Hematopoietic multipotent progenitor cell treated with erythropoietin and hydrocortisone succinate and interleukin-3 and kit ligand, for 6 days (in vitro differentiated cells): ENCODE measurements at regions not wholly inside any gene's neighbourhood (a gene's known extent, or its start where the extent isn't known, plus 50 kb on each side); places are given as distances from the start of the nearest gene placed in this dataset.

Experiments used
- DNase-seq: peaks from one replicate; pipeline ENCODE4 v3.0.0-alpha.2; 2015

DNA sequence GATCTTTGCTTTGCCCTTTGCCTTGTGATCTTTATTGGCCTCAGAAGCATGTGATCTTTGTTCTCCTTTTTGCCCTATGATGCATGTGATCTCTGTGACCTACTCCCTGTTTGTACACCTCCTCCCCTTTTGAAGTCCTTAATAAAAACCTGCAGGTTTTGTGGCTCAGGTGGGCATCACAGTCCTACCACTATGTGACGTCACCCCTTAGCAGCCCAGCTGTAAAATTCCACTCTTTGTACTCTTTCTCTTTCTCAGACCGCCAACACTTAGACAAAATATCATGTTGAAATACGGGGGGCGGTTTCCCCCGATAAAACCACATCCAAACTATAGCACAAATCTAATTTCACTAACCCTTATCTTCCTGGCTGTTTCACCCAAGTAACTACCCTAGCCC is 76.7 kb upstream of the RAPGEF4 start:
- no peak for DNase-seq

DNA sequence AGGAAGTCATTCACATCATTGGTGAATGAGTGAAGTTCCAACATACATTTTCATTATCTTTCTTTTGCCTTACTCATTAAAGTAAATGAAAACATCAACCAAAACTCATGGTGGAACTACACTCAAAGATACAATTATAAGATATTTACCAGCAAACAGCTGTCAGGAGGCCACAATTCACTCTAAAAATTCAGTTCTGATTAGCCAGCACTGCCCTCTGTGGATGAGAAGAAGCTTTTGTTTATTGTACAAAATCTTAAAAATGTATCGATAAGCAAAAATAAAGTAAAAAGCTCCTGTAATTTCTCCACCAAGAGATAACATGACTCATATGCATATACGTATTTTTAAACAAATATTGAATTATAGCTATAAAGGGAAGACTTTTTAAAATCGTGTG is 73.5 kb upstream of the RAPGEF4 start:
- DNase-seq: no peak

DNA sequence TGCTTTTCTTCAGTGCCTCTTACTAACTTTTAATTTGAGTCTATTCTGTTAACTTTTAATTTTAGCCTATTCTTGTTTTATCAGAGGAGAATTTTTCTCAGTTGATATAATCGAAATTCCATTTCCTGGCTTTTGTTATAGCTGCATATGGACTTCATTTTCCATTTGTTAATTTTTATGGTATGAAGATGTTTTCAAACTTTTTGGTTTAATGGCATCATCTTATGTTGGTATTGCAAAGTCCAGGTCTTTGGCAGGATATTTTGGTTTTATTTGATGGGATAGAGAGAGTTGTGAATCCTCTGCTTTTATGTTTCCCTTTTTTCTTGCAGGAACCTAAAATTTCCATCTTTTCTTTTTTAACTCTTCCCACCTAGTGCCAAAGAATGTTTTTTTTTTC is 70.9 kb upstream of the RAPGEF4 start:
- DNase-seq: no peak

DNA sequence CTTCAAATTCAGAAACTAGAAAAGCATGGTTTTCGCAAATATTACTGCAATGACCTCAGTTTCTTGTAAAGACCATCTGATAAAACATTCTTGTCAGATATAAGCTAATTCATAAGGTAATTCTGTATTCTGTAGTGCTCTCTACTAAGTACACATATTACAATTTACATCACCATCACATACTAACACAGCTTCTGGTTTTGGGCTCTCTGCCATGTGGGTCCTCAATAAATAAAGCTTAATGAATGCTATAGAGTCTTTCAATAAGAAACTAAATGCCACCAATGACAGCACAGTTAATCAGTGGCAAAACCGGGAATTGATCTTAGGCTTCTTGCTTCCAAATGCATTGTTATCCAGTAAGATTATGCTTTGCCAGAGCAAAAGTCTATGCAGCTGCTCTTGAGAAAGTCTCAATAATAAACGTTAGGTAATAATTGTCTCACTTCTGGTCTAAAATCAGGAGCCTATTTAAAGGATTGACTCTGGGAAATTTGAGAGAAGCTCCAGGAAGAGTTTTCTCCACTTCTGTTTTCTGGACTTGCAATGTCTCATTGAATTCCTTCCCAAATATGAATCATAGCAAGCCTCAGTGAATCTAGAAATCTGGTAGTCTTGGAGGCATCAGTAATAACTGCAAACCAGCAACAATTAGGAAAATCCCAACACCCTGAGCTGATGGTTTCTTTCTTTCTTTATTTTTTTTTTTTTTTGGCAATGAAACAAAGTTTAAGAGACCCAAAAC is 67.9 kb upstream of the RAPGEF4 start:
- DNase-seq: no peak

DNA sequence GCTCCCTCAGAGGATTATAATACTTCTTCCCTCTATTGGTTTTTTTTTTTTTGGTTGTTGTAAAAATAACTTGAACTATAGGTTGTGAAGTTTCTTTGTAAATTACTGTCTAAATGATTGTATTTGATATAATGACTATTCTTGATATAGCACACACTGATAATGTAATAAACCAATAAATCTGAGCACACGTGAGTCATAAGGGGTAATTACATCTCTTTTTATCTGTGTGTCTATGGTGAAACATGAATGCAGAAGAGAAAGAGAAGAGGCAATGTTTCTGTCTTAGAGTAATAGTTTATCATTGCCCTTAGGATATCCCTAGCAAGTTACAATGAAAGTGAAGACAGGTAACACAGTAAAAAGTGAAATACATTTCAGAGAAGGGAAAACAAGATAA is 64.1 kb upstream of the RAPGEF4 start:
- no peak for DNase-seq

DNA sequence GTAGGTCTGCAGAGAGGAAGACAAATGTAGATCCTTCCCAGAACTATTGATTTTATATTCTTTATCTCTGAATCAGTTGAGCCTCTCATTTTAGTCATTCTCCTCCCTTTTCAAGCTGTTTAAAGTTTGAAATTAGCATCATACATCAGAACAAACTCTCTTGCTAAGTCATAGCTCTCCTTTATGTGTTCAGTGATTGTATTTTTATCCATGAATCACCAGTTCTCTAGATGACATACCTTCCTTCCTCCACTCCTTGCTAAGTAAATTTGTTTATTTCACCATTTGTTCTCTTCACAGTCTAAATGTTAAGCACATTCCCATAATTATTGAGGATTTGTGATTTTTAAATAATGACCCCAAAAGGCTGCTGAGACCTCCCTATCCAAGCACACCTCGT is 63.5 kb upstream of the RAPGEF4 start:
- no peak for DNase-seq

DNA sequence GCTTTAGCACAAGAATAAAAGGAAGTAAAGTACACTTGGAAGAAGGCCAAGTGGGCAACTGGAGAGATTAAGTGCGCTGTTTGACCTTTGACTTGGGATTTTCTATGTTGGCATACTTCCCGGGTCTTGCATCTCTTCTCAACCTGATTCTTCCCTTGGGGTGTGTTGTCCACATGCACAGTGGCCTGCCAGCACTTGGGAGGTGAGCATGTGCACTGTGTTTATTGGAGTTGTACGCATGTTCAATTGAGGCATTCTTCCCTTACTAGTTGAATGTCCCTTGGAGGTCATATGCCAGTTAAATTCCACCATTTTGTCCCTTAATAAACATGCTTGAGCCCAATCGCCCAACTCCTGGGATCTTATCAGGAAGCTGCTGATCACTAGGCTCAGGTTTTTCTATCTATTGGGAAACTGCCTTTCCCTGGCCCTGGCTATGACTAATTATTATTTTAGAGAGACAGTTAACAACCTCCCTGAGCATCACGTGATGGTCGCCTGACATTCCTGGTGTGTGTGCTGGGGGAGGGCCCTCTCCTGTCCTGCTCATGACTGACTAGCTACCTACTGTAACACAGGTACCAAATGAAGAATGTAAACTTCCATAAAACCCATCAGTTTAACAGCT is 62.5 kb upstream of the RAPGEF4 start:
- DNase-seq: peak; percentile 11

DNA sequence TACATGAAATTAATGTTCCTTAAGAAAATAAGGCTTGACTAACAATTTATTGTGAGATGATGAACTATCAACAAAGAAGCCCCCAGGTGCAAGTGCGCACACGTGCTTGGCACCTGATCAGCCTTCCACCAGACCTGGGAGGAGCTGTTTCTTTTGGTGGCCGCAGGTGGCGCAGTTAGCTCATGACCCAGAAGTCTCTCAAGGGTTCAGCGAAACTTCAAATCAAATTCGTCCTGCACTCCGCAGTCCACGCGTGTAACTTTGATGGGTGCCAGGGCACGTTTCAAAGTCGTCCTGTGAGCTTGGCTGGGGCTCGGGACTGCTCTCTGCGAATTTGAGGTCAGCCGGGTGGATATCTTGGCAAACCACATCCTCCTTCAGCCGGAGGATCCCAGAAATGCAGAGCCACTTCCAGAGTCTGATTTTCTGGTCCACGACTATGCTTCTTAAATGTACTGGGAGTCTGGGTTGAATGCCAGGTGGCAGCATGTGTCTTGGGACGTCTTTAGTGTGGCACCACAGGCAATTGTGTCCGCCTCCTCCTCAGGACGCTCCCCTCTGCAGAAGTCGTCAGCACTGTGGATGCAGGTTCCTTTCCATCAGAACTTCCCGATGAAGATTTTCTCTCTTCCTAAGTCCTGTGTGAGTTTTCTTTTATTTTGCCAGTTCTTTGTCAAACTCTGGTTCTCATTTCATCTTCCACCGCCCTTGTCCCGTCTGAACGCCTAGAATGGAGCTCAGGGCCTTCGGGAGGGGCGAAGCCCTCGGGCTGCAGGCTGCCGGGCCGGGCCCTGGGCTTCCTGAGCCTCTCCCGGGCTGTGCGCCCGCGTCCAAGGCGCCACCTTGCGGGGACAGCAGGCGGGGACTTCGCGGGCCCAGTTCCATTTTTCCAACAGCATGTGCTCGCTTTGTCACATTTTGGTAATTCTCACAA is 61.3 kb upstream of the RAPGEF4 start:
- peak; percentile 50 for DNase-seq

DNA sequence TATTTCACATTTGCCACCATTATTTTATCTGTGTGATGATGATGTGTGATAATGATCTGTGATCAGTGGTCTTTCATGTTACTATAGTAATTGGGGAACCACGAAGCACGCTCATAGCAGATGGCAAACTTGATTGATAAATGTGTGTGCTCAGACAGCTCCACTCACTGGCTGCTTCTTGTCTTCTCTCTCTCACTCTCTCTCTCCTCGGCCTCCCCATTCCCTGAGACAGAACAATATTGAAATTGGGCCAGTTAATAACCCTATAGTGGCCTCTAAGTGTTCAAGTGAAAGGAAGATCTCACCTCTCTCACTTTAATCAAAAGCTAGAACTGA is 60.7 kb upstream of the RAPGEF4 start:
- DNase-seq: no peak

DNA sequence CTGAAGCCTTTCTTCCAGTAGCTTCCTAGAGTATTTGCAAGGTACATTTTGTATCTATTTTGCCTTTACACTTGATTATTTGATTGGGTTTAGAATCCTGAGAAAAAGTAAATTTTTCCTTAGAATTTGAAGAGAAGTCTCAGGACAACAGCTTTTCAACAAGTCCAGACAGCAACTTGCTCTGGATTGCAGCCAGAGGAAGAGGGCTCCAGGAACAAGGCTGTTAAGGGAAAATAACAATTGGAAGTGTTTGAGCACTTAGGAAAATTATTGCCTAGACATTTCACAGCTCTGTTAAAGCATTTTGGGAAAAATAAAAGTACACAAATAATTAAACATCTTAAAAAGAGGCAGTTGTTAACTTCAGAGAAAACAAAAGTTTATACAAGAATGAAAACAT is 58.3 kb upstream of the RAPGEF4 start:
- no peak for DNase-seq

DNA sequence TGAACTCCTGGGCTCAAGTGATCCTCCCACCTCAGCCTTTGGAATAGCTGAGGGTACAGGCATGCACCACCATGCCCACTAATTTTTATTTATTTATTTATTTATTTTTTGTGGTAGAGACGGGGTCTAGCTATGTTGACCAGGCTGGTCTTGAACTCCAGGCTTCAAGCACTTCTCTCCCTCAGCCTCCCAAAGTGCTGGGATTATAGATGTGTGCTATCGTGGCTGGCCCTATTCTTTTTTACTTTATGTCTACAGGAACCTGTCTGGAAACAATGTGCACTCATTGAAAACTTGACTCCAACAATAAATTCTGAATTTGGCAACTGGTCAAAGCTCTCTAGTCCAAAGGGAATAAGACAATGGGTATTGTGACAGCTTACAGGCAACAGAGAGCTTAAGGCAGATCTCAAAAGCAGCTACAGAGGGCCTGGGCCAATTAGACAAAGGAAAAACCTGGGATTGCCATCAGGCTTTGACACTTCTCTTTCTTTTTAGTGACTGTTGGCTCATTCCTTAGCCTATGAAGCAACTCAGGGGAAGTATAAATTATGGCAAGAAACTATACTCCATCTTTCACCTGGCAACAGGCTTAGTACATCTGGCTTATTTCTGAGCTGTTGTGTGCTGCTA is 55.1 kb upstream of the RAPGEF4 start:
- no peak for DNase-seq

DNA sequence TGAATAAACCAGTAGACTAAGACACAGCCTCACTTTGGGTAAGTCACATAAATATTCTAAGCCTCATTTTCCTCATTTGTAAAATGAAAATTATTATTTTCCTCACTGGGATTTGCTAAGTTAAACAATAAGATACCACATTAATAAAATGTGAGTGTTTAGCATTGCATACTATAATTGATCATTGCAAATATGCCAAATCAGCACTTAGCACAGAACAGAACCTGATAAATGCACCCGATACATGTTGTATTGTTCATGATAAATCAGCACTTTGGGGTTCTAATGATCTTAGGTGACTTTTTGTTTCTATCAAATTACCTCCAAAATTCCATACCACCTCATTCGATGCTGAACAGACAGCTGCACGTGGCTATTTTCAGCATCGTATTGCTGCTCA is 50.2 kb upstream of the RAPGEF4 start:
- no peak for DNase-seq
